ENCODE measurements at regions not wholly inside any gene's neighbourhood (a gene's known extent, or its start where the extent isn't known, plus 50 kb on each side); places are given as distances from the start of the nearest gene placed in this dataset.
"Not testable (repeated sequence)": the region's sequence is repeated elsewhere in the genome, so short reads cannot be mapped to it uniquely, and the experiment has no call there.

DNA sequence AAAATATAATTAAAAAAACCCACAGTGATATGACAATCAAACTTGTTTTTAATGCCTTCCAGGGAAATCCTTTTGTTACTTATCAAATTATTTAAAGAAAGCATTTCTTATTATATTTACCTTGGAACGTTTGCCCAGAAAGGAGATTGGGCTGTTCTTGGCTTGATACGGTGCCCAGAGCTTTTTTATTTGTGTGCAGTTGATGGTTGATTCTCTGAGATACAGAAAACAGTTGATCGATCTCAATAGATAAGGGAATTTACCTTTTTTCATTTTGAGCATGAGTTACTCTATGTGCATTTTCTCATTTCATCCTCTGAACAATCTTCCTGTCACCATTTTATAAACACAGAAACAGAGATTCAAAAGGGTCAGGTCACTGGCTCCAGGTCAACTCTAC is 72.5 kb upstream of the NEDD9 start:
- no peak for ATAC-seq
- TF ChIP-seq, protein P1, sequence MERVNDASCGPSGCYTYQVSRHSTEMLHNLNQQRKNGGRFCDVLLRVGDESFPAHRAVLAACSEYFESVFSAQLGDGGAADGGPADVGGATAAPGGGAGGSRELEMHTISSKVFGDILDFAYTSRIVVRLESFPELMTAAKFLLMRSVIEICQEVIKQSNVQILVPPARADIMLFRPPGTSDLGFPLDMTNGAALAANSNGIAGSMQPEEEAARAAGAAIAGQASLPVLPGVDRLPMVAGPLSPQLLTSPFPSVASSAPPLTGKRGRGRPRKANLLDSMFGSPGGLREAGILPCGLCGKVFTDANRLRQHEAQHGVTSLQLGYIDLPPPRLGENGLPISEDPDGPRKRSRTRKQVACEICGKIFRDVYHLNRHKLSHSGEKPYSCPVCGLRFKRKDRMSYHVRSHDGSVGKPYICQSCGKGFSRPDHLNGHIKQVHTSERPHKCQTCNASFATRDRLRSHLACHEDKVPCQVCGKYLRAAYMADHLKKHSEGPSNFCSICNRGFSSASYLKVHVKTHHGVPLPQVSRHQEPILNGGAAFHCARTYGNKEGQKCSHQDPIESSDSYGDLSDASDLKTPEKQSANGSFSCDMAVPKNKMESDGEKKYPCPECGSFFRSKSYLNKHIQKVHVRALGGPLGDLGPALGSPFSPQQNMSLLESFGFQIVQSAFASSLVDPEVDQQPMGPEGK (CRISPR knock-in tag; IDR thresholded peaks at IDR 0.05; ENCODE audit: borderline replicate concordance), result no peak
- no peak for TF ChIP-seq ZNF565 (CRISPR knock-in tag; conservative IDR thresholded peaks at IDR 0.05; ENCODE audit: low read depth)
- TF ChIP-seq, protein P2, sequence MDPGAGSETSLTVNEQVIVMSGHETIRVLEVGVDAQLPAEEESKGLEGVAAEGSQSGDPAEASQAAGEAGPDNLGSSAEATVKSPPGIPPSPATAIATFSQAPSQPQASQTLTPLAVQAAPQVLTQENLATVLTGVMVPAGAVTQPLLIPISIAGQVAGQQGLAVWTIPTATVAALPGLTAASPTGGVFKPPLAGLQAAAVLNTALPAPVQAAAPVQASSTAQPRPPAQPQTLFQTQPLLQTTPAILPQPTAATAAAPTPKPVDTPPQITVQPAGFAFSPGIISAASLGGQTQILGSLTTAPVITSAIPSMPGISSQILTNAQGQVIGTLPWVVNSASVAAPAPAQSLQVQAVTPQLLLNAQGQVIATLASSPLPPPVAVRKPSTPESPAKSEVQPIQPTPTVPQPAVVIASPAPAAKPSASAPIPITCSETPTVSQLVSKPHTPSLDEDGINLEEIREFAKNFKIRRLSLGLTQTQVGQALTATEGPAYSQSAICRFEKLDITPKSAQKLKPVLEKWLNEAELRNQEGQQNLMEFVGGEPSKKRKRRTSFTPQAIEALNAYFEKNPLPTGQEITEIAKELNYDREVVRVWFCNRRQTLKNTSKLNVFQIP (CRISPR knock-in tag; IDR thresholded peaks at IDR 0.05; ENCODE audit: borderline replicate concordance, low read depth), result no peak
- TF ChIP-seq ISL1 (CRISPR knock-in tag; IDR thresholded peaks at IDR 0.05), result no peak
- no peak for TF ChIP-seq ARNTL (CRISPR knock-in tag; IDR thresholded peaks at IDR 0.05; ENCODE audit: borderline replicate concordance, low read depth)
- TF ChIP-seq ZNF70 (CRISPR knock-in tag; IDR thresholded peaks at IDR 0.05), result no peak
- no peak for TF ChIP-seq TCF4 (CRISPR knock-in tag; IDR thresholded peaks at IDR 0.05; ENCODE audit: borderline replicate concordance)
- TF ChIP-seq RARB (CRISPR knock-in tag; IDR thresholded peaks at IDR 0.05), result no peak
- no peak for TF ChIP-seq PPARA (CRISPR knock-in tag; IDR thresholded peaks at IDR 0.05; ENCODE audit: borderline replicate concordance)
- no peak for TF ChIP-seq ZNF8 (CRISPR knock-in tag; IDR thresholded peaks at IDR 0.05)
- TF ChIP-seq GLIS3 (CRISPR knock-in tag; IDR thresholded peaks at IDR 0.05), result no peak
- TF ChIP-seq ZFP3 (CRISPR knock-in tag; IDR thresholded peaks at IDR 0.05), result no peak
- no peak for TF ChIP-seq TOX (CRISPR knock-in tag; IDR thresholded peaks at IDR 0.05; ENCODE audit: borderline replicate concordance)
- TF ChIP-seq, protein P3, sequence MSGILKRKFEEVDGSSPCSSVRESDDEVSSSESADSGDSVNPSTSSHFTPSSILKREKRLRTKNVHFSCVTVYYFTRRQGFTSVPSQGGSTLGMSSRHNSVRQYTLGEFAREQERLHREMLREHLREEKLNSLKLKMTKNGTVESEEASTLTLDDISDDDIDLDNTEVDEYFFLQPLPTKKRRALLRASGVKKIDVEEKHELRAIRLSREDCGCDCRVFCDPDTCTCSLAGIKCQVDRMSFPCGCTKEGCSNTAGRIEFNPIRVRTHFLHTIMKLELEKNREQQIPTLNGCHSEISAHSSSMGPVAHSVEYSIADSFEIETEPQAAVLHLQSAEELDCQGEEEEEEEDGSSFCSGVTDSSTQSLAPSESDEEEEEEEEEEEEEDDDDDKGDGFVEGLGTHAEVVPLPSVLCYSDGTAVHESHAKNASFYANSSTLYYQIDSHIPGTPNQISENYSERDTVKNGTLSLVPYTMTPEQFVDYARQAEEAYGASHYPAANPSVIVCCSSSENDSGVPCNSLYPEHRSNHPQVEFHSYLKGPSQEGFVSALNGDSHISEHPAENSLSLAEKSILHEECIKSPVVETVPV (CRISPR knock-in tag; IDR thresholded peaks at IDR 0.05), result no peak
- no peak for TF ChIP-seq ZFP30 (CRISPR knock-in tag; IDR thresholded peaks at IDR 0.05)
- TF ChIP-seq ZC3H10 (CRISPR knock-in tag; IDR thresholded peaks at IDR 0.05), result no peak
- TF ChIP-seq, protein P4, sequence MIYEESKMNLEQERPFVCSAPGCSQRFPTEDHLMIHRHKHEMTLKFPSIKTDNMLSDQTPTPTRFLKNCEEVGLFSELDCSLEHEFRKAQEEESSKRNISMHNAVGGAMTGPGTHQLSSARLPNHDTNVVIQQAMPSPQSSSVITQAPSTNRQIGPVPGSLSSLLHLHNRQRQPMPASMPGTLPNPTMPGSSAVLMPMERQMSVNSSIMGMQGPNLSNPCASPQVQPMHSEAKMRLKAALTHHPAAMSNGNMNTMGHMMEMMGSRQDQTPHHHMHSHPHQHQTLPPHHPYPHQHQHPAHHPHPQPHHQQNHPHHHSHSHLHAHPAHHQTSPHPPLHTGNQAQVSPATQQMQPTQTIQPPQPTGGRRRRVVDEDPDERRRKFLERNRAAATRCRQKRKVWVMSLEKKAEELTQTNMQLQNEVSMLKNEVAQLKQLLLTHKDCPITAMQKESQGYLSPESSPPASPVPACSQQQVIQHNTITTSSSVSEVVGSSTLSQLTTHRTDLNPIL (CRISPR knock-in tag; IDR thresholded peaks at IDR 0.05; ENCODE audit: low read depth), result no peak
- no peak for TF ChIP-seq CSDC2 (CRISPR knock-in tag; IDR thresholded peaks at IDR 0.05)
- TF ChIP-seq OSR1 (CRISPR knock-in tag; IDR thresholded peaks at IDR 0.05), result no peak

DNA sequence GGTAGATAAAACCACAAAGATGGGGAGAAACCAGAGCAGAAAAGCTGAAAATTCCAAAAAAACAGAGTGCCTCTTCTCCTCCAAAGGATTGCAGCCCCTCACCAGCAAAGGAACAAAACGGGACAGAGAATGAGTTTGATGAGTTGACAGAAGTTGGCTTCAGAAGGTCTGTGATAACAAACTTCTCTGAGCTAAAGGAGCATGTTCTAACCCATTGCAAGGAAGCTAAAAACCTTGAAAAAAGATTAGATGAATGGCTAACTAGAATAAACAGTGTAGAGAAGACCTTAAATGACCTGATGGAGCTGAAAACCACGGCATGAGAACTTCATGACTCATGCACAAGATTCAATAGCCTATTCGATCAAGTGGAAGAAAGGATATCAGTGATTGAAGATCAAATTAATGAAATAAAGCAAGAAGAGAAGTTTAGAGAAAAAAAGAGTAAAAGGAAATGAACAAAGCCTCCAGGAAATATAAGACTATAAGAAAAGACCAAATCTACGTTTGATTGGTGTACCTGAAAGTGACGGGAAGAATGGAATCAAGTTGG is 67.5 kb upstream of the NEDD9 start:
- not testable (repeated sequence) for ATAC-seq

DNA sequence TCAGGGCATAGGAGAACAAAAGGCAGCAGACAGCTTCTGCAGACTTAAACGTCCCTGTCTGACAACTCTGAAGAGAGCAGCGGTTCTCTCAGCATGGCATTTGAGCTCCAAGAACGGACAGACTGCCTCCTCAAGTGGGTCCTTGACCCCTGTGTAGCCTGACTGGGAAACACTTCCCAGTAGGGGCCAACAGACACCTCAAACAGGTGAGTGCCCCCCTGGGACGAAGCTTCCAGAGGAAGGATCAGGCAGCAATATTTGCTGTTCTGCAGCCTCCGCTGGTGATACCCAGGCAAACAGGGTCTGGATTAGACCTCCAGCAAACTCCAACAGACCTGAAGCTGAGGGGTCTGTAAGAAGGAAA is 66.9 kb upstream of the NEDD9 start:
- not testable (repeated sequence) for ATAC-seq

DNA sequence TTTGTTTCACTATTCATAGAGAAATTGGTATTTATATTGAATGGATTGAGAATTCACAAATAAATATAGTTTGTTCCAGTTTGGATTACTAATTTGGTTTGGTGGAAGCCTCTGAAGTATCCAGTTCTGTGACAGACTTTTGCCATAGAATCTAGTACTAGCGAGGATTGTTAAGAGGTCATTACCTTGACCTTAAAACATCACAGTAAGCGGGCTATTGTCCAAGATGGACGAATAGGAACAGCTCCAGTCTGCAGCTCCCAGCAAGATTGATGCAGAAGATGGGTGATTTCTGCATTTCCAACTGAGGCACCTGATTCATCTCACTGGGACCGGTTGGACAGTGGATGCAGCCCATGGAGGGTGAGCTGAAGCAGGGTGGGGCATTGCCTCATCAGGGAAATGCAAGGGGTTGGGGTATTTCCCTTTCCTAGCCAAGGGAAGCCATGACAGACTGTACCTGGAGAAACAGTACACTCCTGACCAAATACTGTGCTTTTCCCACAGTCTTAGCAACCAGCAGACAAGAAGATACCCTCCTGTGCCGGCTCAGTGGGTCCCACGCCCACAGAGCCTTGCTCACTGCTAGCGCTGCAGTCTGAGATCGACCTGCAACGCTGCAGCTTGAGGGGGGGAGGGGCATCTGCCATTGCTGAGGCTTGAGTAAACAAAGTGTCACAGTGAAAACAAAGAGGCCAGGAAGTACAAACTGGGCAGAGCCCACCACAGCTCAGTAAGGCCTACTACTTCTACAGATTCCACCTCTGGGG is 66.4 kb upstream of the NEDD9 start:
- no peak for ATAC-seq
- TF ChIP-seq PPARA (CRISPR knock-in tag; IDR thresholded peaks at IDR 0.05; ENCODE audit: borderline replicate concordance), result no peak
- no peak for TF ChIP-seq TOX (CRISPR knock-in tag; IDR thresholded peaks at IDR 0.05; ENCODE audit: borderline replicate concordance)
- no peak for TF ChIP-seq ZFP3 (CRISPR knock-in tag; IDR thresholded peaks at IDR 0.05)
- no peak for TF ChIP-seq RARB (CRISPR knock-in tag; IDR thresholded peaks at IDR 0.05)
- no peak for TF ChIP-seq BACH2 (CRISPR knock-in tag; IDR thresholded peaks at IDR 0.05; ENCODE audit: borderline replicate concordance)
- TF ChIP-seq ZNF70 (CRISPR knock-in tag; IDR thresholded peaks at IDR 0.05), result no peak
- no peak for TF ChIP-seq ZC3H10 (CRISPR knock-in tag; IDR thresholded peaks at IDR 0.05)
- no peak for TF ChIP-seq SNAI2 (CRISPR knock-in tag; IDR thresholded peaks at IDR 0.05)
- TF ChIP-seq, protein P4 (CRISPR knock-in tag; IDR thresholded peaks at IDR 0.05; ENCODE audit: low read depth), result no peak
